Hepatocyte (in vitro differentiated cells): ENCODE measurements at regions not wholly inside any gene's neighbourhood (a gene's known extent, or its start where the extent isn't known, plus 50 kb on each side); places are given as distances from the start of the nearest gene placed in this dataset.

Experiments used
- DNase-seq: peaks from one replicate; pipeline ENCODE4 v3.0.0-alpha.2; 2016; ENCODE audit warnings: low spot score
- H2AFZ ChIP-seq: fragments of 200-600 bp; sonication (generic); 2 replicates; pipeline ENCODE4 v1.6.0; 2016; ENCODE audit warnings: antibody characterized with exemption, mild to moderate bottlenecking
- H3K27ac ChIP-seq: fragments of 200-600 bp; sonication (generic); 2 replicates; pipeline ENCODE4 v1.5.1; 2016; ENCODE audit warnings: mild to moderate bottlenecking
- H3K27me3 ChIP-seq: fragments of 200-600 bp; sonication (generic); 2 replicates; pipeline ENCODE4 v1.6.1; 2016
- H3K36me3 ChIP-seq: fragments of 200-600 bp; sonication (generic); replicated peaks from 2 replicates; pipeline ENCODE4 v1.5.1; 2016; ENCODE audit warnings: low read depth; ENCODE audit not compliant: insufficient read depth
- H3K4me1 ChIP-seq: fragments of 200-600 bp; sonication (generic); 2 replicates; pipeline ENCODE4 v1.5.1; 2016; ENCODE audit warnings: mild to moderate bottlenecking, moderate library complexity; ENCODE audit not compliant: insufficient read depth
- H3K4me2 ChIP-seq: fragments of 200-600 bp; sonication (generic); 2 replicates; pipeline ENCODE4 v1.6.0; 2016
- H3K4me3 ChIP-seq: fragments of 200-600 bp; sonication (generic); 2 replicates; pipeline ENCODE4 v1.5.1; 2016; ENCODE audit warnings: mild to moderate bottlenecking
- H3K79me2 ChIP-seq: fragments of 200-600 bp; sonication (generic); 2 replicates; pipeline ENCODE4 v1.6.0; 2017; ENCODE audit warnings: mild to moderate bottlenecking
- H3K9me2 ChIP-seq: fragments of 200-600 bp; sonication (generic); replicated peaks from 2 replicates; pipeline ENCODE4 v1.6.0; 2017; ENCODE audit warnings: mild to moderate bottlenecking; ENCODE audit not compliant: insufficient read depth
- H3K9me3 ChIP-seq: fragments of 200-600 bp; sonication (generic); 2 replicates; pipeline ENCODE4 v1.5.1; 2016; ENCODE audit warnings: low read depth, mild to moderate bottlenecking
- H4K20me1 ChIP-seq: fragments of 200-600 bp; sonication (generic); 2 replicates; pipeline ENCODE4 v1.6.0; 2016; ENCODE audit warnings: mild to moderate bottlenecking; ENCODE audit not compliant: insufficient read depth, poor library complexity, severe bottlenecking
- CTCF ChIP-seq: fragments of 200-600 bp; sonication (generic); IDR thresholded peaks from 2 replicates; pipeline ENCODE4 v1.5.1; 2016; ENCODE audit warnings: antibody characterized with exemption, mild to moderate bottlenecking; ENCODE audit not compliant: poor library complexity
- EZH2 ChIP-seq: fragments of 200-600 bp; sonication (generic); IDR thresholded peaks from 2 replicates; pipeline ENCODE4 v1.6.1; 2016; ENCODE audit warnings: antibody characterized with exemption, mild to moderate bottlenecking, borderline replicate concordance
- EZH2phosphoT487 ChIP-seq: fragments of 200-600 bp; sonication (generic); IDR thresholded peaks from one replicate; pipeline ENCODE4 v1.6.1; 2018; ENCODE audit warnings: antibody characterized with exemption, mild to moderate bottlenecking, low read depth, moderate library complexity; ENCODE audit not compliant: unreplicated experiment, severe bottlenecking
- WGBS: methylation state at CpG from one replicate; pipeline ENCODE4 v1.1.6; 2016; ENCODE audit warnings: low lambda C conversion rate; ENCODE audit errors: missing lambda C conversion rate; 5-methylcytosine and 5-hydroxymethylcytosine counted together

GRCh38 chr6:113168057-113168456 lies 689.1 kb upstream of the MARCKS start:
- no peaks in the 10 kb centered on the region for H4K20me1 ChIP-seq
- H3K27ac ChIP-seq = no peak overlapping the region
- no peaks in the 10 kb centered on the region for H3K36me3 ChIP-seq
- TF ChIP-seq EZH2phosphoT487 (no peak), EZH2 (no peak), CTCF (no peak)
- no peaks in the 10 kb centered on the region for H3K9me3 ChIP-seq
- H3K4me3 ChIP-seq = no peak overlapping the region
- no peaks in the 10 kb centered on the region for H3K9me2 ChIP-seq
- 94% methylated on average over 1 of the region's 1 CpG for WGBS
- H3K4me1 ChIP-seq = no peaks in the 10 kb centered on the region
- no peaks in the 10 kb centered on the region for H3K79me2 ChIP-seq
- H2AFZ ChIP-seq = no peak overlapping the region
- H3K27me3 ChIP-seq = no peaks in the 10 kb centered on the region
- no peak overlapping the region for H3K4me2 ChIP-seq
- DNase-seq = no peak

- Histone ChIP-seq H3K9me2 (no peaks in the 10 kb centered on the region), H2AFZ (no peak overlapping the region)
Measured at GRCh38 chr6:113169484-113169883, 687.7 kb upstream of the MARCKS start.

GRCh38 chr6:113170454-113170853 lies 686.7 kb upstream of the MARCKS start:
- H3K4me1 ChIP-seq = no peaks in the 10 kb centered on the region
- H3K9me2 ChIP-seq = no peaks in the 10 kb centered on the region
- no peak overlapping the region for H3K4me3 ChIP-seq
- no peaks in the 10 kb centered on the region for H3K79me2 ChIP-seq
- DNase-seq = no peak
- H3K27ac ChIP-seq = no peak overlapping the region
- H3K27me3 ChIP-seq = no peaks in the 10 kb centered on the region
- H3K36me3 ChIP-seq = no peaks in the 10 kb centered on the region
- TF ChIP-seq EZH2phosphoT487 (no peak), CTCF (no peak), EZH2 (no peak)
- 94% methylated on average over 1 of the region's 1 CpG for WGBS
- no peak overlapping the region for H3K4me2 ChIP-seq
- H3K9me3 ChIP-seq = no peaks in the 10 kb centered on the region
- H2AFZ ChIP-seq = no peak overlapping the region
- no peaks in the 10 kb centered on the region for H4K20me1 ChIP-seq

More at GRCh38 chr6:113169484-113169883, 687.7 kb upstream of the MARCKS start:
- H3K4me3 ChIP-seq = no peak overlapping the region
- H3K36me3 ChIP-seq = no peaks in the 10 kb centered on the region
- no peaks in the 10 kb centered on the region for H3K4me1 ChIP-seq
- H3K27ac ChIP-seq = no peak overlapping the region
- 72% methylated on average over 1 of the region's 1 CpG for WGBS
- no peaks in the 10 kb centered on the region for H4K20me1 ChIP-seq
- no peaks in the 10 kb centered on the region for H3K79me2 ChIP-seq
- TF ChIP-seq CTCF = no peak
- TF ChIP-seq EZH2 = no peak
- TF ChIP-seq EZH2phosphoT487 = no peak
- no peak overlapping the region for H3K4me2 ChIP-seq
- H3K27me3 ChIP-seq = no peaks in the 10 kb centered on the region
- H3K9me3 ChIP-seq = no peaks in the 10 kb centered on the region
- DNase-seq = no peak

DNA sequence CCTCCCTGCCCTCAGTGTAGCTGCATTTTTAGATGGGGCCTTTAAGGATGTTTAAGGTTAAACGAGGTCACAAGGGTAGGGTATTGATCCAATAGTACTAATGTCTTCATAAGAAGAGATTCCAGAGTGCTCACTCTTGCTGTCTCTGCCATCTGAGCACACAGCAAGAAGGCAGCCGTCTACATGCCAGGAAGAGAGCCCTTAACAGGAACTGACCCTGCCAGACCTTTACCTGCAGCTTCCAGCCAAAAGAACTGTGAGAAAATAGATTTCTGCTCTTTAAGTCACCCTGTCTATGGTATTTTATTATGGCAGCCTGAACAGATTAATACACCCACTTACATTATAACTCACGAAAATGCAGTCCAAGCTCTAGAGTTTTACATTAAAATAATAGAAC lies 685.3 kb upstream of the MARCKS start:
- Histone ChIP-seq H3K4me2 (no peak overlapping the region), H3K4me3 (no peak overlapping the region), H4K20me1 (no peaks in the 10 kb centered on the region), H3K36me3 (no peaks in the 10 kb centered on the region), H3K27ac (no peak overlapping the region), H3K4me1 (no peaks in the 10 kb centered on the region), H3K9me2 (no peaks in the 10 kb centered on the region), H3K79me2 (no peaks in the 10 kb centered on the region), H3K27me3 (no peaks in the 10 kb centered on the region), H3K9me3 (no peaks in the 10 kb centered on the region), H2AFZ (no peak overlapping the region)
- DNase-seq = no peak
- TF ChIP-seq CTCF (no peak), EZH2 (no peak), EZH2phosphoT487 (no peak)
- whole genome bisulfite sequencing = 89% methylated on average over 3 of the region's 3 CpGs
